KG1 (cell line): ENCODE measurements at regions not wholly inside any gene's neighbourhood (a gene's known extent, or its start where the extent isn't known, plus 50 kb on each side); places are given as distances from the start of the nearest gene placed in this dataset.
A peak's percentile ranks its signal among the peaks of the same experiment; 100 is the strongest.
"Not testable (repeated sequence)": the region's sequence is repeated elsewhere in the genome, so short reads cannot be mapped to it uniquely, and the experiment has no call there.

ENCODE experiments used
- DNase-seq: peaks from one replicate; lab custom pipeline; 2025; lab: John Stamatoyannopoulos, UW

- no peak for DNase-seq
Observed at GRCh38 chr15:54841701-54842305, 354.9 kb downstream of the RSL24D1 start.

GRCh38 chr15:54840621-54841398, 355.9 kb downstream of the RSL24D1 start:
- no peak for DNase-seq

GRCh38 chr15:54839379-54839778, 357.4 kb downstream of the RSL24D1 start:
- DNase-seq = no peak

- no peak for DNase-seq
Observed at GRCh38 chr15:54836052-54836795, 360.5 kb downstream of the RSL24D1 start.

- no peak for DNase-seq
Observed at GRCh38 chr15:54829821-54830220, 366.9 kb downstream of the RSL24D1 start.

GRCh38 chr15:54820811-54821210, 375.9 kb downstream of the RSL24D1 start:
- no peak for DNase-seq

GRCh38 chr15:54820098-54820497, 376.6 kb downstream of the RSL24D1 start:
- no peak for DNase-seq

- no peak for DNase-seq
Observed at GRCh38 chr15:54816401-54816800, 380.3 kb downstream of the RSL24D1 start.

- peak; percentile 81 for DNase-seq
Observed at GRCh38 chr15:54815556-54815955, 381.2 kb downstream of the RSL24D1 start.

GRCh38 chr15:54812383-54812782, 384.4 kb downstream of the RSL24D1 start:
- DNase-seq = no peak

- no peak for DNase-seq
Observed at GRCh38 chr15:54810496-54810895, 386.2 kb downstream of the RSL24D1 start.

GRCh38 chr15:54810031-54810430, 386.7 kb downstream of the RSL24D1 start:
- no peak for DNase-seq

GRCh38 chr15:54808321-54808720, 388.4 kb downstream of the RSL24D1 start:
- no peak for DNase-seq

- DNase-seq = no peak
Observed at GRCh38 chr15:54803987-54804386, 392.8 kb downstream of the RSL24D1 start.

GRCh38 chr15:54803134-54803808, 393.5 kb downstream of the RSL24D1 start:
- DNase-seq = peak; percentile 92

GRCh38 chr15:54792526-54792925, 404.2 kb downstream of the RSL24D1 start:
- DNase-seq = no peak

GRCh38 chr15:54790693-54791092, 406.0 kb downstream of the RSL24D1 start:
- DNase-seq = no peak

- DNase-seq = peak; percentile 76
Observed at GRCh38 chr15:54789376-54789775, 407.4 kb downstream of the RSL24D1 start.

GRCh38 chr15:54781220-54781619, 415.5 kb downstream of the RSL24D1 start:
- not testable (repeated sequence) for DNase-seq

GRCh38 chr15:54779271-54779670, 417.5 kb downstream of the RSL24D1 start:
- no peak for DNase-seq

GRCh38 chr15:54776410-54776809, 420.3 kb downstream of the RSL24D1 start:
- no peak for DNase-seq

GRCh38 chr15:54772663-54773062, 424.1 kb downstream of the RSL24D1 start:
- DNase-seq = no peak
